Activated T-helper 1 cell treated with anti-CD3 and anti-CD28 coated beads, Interleukin-2, amount 50 U/mL, for 16 hours (primary cell): ENCODE measurements at regions not wholly inside any gene's neighbourhood (a gene's known extent, or its start where the extent isn't known, plus 50 kb on each side); places are given as distances from the start of the nearest gene placed in this dataset.

Experiments used
- DNase-seq, 2 donors: peaks; one replicate each; pipeline ENCODE4 v3.0.0-alpha.2; 2020; ENCODE audit warnings: low read depth in 1 of 2, low spot score in 1 of 2

DNA sequence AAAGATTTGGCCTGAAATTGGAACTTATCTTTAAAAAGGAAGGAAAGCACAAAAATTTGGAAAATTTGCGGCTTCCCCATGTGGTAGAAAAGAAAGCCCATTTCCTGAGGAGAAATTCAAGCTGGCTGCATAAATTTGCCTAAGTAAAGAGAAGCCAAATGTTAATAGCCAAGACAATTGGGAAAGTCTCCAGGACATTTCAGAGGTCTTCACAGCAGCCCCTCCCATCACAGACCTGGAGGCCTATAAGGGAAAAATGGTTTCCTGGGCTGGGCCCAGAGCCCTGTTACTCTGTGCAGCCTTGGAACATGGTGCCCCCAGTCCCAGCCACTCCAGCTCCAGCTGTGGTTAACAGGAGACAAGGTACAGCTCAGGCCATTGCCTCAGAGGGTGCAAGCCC is 736.5 kb downstream of the HACE1 start:
- DNase-seq: no peak

DNA sequence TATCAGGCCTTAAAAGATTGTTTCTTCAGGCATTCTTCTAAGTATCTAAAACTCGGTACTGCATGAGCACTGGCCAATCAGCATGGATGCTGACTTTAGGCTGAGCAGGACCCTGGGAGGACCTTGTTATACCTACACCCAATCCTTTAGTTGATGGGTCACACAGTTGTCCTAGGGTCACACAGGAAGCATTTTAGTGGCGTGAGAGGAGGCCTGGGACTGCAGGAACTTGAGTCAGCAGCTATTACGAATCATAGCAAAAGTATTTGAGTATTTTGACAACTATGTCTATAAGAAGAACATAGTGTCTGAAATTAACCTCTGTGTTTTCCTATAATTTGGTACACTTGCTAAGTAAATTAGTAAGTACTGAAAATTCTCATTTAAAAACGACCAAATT is 741.4 kb downstream of the HACE1 start:
- DNase-seq: no peak

DNA sequence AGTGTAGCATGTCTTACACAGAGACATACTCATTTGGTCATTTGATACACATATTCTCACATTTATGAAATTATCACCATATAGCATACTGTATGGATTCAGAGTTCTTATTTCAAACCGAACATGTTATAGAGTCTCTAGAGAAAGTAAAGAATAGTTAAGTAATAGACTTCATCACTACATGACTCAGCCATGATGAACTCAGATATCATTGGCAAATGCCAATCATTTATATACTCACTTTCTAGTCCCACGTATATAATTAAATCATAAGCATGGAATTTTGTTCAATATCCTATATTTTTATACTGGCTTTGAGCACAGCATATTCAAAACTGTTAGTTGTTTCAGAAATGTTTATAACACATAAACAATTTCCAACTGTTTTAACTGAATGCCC is 749.9 kb downstream of the HACE1 start:
- no peak for DNase-seq

DNA sequence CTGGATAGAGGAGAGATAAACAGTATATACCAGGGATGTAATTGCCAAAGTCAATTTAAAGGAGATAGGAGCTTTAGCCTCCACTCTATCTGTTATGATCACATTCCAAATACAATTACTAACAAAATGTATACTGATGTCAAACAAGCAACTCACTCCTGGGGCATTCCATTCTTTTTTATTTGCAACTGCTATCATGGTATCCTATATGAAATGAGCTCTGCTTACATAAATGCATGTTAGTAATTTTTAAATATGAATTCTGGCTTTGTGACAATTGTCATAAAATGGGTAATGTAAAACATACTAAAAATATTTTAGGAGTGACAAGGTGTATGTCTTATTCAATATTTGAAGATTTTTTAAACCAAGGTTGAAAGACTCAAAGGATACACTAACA is 751.1 kb downstream of the HACE1 start:
- no peak for DNase-seq

DNA sequence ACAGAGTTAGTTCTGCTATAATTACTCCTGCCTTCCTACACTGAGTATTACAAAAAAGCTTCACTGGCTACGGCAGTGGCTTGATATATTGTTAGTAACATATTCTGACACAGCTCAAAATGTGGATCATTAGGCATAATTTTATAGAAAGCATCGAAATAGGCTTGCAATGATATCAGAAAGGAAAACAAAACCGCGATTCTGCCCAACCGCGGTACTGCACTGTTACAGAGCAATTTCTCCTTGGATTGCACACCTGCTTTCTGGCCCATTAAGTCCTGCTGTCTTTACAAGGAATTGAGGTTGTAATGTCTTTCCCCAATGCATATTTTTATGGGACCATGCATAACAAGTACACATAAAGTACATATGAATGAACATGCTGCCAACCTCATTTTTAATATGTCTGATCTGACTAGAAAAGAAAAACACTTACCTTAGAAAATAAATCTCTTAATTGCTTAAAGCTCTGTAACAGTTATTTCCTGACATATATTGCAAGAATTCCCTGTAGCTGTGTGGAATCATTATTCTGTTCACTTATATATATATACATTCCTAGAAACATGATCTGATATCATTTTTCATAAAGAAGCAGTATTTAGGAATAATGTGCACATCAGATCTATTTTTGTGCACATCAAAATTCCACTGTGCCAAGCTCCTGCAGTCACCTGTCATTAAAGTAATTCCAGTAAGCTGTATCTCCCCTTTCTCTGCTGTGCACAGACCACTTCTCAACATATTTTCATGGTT is 763.9 kb downstream of the HACE1 start:
- no peak for DNase-seq

DNA sequence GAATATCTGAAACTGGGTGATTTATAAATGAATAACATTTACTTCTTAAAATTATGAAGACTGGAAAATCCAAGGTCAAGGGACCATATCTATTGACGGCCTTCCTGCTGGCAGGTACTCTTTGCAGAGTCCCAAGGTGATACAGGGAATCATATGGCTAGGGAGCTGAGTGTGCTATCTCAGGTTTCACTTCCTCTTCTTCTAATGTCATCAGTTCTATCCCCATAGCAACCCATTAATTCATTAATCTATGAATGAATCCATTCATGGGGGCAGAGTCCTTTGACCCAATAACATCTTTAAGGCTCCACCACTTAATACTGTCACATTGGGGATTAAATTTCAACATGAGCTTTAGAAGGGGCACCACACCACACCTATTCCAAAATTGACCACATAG is 772.0 kb downstream of the HACE1 start:
- no peak for DNase-seq

DNA sequence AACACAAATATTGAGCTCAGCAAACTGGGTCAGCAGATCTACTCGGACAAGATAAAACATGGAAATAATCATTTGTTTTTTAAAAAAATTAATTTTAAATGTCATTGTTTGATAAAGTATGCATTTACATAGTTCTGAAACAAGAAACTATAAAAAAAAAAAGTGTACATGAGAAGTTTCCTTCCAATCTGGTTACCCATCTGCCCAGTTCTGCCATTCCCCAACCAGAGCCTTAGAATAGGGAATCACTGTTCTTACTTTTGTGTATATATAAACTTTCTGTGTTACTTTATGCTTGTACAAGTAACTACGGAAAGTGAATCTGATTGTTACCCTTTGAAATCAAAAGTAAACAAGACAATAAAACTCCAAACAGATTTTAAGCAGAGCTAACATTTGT is 791.4 kb downstream of the HACE1 start:
- no peak for DNase-seq

DNA sequence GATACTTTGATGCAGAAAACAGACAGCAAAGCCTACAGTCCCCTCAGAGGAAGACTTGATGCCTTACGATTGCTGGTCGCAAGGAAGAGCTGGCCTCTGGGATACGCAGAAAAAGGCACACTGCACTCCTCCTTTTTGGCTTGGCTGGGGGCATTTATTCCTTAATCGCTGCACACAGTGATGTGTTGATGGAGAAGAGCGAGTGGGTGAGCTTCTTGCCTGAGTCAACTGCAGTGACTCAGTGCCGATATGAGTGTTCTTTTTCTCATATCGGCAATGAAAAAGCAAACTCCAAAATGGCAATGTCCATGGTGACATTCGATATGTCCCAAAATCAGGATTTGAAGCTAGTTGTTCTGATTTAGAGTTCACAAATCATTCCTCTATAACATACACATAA is 794.8 kb downstream of the HACE1 start:
- DNase-seq: no peak

DNA sequence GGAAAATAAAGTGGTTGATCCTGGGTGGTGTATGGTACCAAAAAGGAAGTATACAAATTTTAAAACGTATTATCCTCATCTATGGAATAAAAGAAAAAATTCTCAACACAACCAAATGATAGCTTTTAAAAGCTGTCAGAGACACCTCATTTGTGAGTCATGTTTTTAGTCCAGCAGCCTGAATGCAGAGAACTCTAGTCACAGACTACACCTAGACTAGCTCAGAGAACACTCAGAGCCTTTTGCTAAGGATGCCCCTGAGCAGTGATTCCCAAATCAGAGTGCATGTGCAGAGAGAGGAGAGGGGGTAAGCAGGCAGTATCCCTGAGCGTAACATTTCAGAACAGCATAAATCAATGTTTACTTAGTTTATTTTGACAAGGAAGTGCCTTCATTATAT is 809.3 kb downstream of the HACE1 start:
- no peak for DNase-seq

DNA sequence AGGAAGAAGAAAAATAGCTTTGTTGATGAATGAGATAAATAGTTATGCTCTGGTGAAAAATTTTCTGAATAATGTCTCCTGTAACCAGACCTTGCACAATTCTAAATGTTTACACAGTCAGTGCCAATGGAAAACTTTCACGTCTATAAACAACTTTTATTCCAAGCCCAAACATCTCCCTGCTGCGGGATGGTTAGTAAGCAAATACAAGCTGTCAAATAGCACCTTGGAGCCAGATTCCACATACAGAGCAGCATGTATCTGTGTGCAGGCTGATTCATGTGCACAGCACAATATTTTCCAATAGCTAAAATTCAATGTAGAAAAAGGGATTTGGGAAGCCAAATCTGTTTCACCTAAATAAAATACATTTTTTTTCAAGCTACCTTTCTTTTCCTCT is 813.3 kb downstream of the HACE1 start:
- no peak for DNase-seq

DNA sequence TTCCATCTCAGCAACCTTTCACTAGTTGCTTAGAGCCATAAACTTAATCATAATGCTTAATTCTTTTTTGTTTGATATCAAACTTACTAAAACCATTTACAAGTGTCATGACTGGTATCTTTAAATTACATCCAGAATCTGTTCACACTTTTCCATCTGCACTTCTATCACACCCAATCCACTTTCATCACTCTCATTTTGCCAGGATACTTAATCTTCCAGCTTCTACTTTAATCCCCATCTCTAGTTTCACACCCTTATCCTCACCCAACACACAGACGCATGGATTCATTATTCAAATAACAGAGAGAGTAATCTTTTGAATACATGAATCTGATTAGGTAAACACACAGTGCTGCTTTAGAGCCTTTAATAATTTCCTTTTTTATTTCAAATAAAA is 828.4 kb downstream of the HACE1 start:
- no peak for DNase-seq

DNA sequence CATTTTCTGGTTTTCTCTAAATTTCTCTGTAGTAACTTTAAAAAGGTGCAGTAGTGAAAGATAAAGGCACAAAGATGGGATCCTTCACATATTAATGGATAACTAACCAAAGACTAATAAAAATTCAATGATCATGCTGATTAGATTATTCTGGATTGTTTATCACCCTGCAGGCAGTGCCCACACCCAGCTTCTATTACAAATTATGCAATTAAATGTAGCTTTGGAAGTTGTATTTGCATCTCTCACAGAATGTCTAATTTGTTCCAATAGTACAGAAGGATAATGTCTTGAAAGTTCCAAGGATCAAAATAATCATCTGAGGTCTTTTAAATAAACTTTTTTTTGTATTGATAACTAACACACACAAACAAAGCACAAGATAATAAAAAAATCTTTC is 837.6 kb downstream of the HACE1 start:
- no peak for DNase-seq

DNA sequence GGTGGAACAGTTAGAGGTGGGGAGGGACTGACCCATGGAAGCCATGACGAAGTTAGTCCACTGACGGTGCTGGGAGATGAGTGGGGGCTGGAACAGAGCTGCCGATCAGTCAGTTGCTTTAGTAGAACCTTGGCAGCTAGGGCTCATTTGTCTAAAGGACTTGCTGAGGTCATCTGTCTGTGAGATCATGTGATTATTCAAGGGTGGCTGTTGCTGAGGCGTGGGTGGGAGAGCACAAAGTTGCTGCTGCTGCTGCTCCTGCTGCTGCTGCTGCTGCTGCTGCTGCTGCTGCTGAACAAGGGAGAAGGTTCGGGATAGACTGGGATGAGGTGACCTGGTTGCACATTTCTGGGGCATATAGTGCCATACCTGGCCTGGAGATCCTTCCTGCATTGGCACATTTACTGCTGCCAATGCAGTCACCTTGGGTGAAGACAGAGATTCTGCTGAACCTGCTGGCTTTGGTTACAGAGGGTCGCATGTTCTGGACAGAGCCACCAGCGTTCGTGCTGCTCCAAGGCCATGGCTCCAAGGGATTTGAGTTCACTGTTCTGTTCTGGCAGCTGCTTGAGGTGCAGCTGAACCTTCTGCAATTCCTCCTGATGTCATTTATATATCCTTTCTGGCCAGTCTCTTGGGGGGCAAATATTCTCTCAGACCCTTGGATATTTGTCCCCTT is 840.5 kb downstream of the HACE1 start:
- no peak for DNase-seq

DNA sequence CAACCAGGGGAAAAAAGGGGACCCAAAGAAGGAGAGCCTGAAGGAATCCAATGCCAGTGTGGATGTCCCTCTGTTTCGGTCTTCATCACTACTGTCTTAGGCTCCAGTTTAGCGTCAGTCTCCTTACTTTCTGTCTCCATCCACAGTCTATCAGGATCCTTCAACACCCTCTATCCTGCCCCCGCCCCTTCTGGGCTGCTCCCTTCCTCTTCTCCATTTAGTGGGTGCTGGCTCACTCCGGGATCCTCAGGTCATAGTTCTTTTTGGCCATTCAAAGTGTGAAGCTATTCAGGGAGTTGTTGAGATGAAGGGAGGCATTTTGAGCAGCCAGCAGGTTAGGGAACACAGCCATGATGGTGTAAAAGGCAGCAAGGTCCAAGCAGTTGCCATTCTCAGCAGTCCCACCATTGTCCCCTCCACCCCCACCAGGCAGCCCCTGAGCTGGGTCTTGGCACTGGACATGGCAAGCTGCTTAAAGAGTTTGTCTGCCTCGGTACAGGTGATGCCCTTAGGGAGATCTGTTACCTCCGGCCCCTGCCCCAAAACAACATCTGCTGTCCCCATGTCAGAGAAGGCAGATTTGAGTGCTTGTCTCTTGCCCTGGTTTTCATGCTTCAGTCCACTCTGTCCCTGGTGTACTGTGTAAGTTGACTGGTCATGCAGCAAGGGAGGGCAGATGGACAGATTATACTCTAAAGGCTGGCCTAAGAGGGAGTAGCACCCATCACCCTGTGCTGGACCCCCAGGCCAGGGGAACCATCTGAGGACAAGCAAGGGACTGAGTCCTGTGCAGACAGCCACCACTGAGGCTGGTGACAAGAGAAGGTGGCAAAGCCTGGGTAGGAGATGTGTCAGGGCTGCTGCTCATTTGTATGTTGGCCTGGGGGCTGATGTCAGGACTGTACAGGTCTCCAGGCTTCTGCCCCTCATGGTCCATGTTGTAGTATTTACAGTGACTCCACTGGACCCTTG is 842.0 kb downstream of the HACE1 start:
- DNase-seq: no peak

DNA sequence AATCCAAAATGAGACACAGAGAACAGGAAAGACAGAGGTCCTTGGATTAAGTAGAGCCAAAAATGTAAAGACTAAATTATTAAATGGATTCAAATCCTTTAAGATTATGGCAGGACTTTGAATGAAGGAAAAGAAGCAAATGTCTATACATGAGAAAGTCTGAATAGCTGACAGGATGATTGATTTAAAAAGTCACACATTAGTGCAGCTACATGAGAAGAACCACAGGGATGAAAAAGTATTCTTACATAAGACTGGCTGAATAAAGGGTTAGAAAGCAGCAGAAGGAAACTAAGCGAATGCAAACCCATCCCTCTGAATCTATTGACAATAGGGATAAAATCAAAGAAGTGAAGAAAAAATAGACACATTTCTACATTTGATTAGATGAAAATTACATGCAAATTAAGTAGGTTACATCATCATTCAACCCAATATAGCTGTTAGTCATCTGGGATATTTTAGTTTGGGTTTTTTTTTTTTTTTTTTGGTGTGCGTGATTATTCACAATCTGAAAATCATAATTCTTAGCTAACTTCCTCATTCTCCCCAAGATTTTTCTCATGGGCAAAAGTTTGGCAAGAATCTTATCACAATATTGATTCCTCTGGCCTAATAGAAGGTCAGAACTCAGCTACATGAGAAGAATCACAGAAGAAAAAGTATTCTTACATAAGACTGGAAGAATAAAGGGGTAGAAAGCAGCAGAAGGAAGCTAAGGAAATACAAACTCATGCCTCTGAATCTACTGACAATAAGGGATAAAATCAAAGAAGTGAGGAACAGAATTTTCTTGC is 845.4 kb downstream of the HACE1 start:
- DNase-seq: no peak

DNA sequence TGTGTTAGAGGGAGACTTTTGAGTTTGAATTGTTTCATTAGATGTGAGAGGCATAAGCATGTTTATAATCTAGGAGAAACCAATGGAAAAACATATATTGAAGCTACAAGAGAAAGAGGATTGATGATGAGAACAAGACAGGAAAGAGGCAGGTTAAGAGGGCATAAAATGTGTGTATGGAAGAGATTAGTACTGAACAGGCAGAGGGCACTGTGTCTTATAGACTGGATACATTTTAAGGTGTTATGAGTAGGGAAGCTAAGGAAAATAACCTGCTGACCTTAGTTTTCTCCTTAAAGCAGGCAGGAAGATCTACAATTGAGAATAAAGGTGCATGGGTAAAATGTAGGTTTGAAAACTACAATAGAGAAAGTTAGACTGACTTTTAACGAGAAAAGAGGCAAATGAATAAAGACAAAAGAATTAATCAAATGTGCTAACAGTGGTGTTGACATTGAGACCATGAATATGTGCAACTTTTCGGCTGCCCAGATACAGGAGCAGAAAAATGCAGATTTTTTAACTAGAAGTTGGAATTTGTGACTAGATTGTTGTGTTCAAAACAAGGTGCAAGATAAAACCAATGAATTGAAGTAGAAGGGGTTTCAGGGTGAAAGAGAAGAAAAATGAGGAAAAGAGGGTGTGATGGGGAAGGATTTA is 846.3 kb downstream of the HACE1 start:
- DNase-seq: no peak

DNA sequence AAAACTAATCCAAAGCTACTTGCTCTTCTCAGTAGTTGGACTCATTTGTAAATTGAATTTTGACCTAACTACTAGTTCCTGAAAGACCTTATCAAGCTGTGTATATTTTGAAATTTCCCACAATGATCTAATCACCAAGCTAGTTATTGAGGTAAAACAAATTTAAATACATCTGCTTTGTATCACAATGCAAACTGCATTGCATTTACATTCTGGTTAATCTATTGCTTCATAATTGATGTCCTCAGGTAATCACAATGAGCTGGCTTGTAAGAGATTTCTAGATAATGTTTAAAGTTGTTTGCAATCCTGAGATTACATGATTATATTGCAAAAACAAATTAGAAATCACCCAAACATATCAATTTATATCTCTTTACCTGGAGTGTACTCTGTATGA is 848.8 kb downstream of the HACE1 start:
- no peak for DNase-seq

DNA sequence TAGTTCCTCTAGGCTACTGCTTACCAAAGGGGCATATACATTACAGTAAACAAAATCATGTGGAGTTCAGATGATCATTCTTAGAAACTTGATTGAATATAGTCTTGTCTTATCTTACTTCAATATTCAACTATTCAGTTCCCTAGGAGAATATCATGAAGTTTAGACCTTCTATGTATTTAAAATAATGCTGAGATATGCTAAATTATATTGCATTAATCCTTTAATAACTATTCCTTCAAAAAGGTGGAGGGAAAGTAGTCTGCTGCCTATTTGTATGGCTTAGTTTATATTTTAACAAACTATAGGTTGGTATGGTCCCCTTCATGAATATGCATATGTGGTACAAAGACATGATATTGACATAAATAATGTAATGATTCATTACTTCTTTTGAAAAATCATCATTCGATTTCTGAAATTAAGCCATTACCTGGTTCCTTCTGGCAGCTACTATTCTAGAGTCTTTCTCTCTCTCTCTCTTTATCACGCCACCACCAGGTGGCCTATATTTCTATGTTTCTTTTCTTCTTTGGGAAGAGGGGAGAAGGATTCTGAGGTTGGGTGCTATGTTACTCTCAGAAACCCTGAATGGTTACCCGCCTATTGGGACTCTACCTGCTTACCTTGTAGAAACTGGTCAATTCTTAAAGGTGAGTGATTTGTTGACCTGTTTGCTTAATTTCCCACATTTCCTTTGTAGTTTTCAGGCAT is 855.8 kb downstream of the HACE1 start:
- no peak for DNase-seq

DNA sequence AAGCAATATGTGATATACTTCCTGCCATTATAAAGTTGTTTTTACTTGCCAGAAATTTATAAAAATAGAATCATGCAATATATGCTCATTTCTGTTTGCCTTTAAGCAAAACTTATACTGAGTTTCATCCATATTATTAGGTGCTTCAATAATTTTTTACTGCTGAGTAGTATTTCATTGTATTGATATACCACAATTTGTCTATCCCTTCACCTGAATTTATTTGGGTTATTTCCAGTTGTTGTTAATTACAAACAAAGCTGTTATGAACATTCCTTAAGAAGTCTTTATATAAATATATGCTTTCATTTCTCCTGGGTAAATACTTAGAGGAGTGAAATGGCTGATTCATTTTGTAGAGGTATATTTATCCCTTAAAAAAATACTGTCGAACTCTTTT is 864.1 kb downstream of the HACE1 start:
- DNase-seq: no peak

DNA sequence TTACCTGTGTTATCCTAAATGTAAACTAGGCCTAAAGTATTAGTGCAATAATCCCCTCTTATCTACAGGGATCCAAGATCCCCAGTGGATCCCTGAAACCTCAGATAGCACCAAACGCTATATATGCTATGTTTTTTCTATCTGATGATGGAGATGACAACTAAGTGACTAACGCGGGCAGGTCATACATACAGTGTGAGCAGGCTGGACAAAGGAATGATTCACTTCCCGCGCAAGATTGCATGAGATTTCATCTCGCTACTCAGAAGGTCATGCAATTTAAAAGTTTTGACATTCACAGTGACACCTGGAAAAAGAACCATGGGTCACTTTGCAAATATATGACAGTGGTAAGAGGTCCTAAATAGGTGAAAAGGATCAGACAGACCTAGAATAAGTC is 875.9 kb downstream of the HACE1 start:
- no peak for DNase-seq
